ENCODE measurements at regions not wholly inside any gene's neighbourhood (a gene's known extent, or its start where the extent isn't known, plus 50 kb on each side); places are given as distances from the start of the nearest gene placed in this dataset.

DNA sequence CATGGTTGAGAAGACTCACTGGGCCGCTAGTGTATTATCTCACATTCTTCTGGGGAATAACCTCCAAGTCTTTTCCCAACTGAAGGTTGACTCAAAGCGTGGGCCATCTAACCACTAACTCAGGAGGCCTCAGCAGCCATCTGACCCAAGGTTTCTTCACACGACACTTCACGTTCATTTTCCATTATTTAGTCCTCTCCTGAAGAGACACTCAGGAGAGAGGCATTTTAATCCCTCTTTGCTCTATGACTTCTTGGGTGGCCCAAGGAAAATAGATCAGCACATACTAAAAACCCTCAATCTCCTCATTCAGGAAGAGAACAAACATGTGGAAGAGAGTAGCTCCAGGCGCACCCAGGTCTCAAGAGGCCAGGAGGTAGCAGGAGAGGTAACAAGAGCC is 252.8 kb upstream of the FOXF1 start (continued):
- no peak for TF ChIP-seq ZNF592 (IDR thresholded peaks at IDR 0.05)
- TF ChIP-seq, protein P1, sequence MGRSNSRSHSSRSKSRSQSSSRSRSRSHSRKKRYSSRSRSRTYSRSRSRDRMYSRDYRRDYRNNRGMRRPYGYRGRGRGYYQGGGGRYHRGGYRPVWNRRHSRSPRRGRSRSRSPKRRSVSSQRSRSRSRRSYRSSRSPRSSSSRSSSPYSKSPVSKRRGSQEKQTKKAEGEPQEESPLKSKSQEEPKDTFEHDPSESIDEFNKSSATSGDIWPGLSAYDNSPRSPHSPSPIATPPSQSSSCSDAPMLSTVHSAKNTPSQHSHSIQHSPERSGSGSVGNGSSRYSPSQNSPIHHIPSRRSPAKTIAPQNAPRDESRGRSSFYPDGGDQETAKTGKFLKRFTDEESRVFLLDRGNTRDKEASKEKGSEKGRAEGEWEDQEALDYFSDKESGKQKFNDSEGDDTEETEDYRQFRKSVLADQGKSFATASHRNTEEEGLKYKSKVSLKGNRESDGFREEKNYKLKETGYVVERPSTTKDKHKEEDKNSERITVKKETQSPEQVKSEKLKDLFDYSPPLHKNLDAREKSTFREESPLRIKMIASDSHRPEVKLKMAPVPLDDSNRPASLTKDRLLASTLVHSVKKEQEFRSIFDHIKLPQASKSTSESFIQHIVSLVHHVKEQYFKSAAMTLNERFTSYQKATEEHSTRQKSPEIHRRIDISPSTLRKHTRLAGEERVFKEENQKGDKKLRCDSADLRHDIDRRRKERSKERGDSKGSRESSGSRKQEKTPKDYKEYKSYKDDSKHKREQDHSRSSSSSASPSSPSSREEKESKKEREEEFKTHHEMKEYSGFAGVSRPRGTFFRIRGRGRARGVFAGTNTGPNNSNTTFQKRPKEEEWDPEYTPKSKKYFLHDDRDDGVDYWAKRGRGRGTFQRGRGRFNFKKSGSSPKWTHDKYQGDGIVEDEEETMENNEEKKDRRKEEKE (IDR thresholded peaks at IDR 0.05), result no peak

GRCh38 chr16:86258713-86259112 is 251.6 kb upstream of the FOXF1 start:
- no peaks in the 10 kb centered on the region for H3K36me3 ChIP-seq (ENCODE audit: control insufficient read depth in 2 of 2, insufficient read depth in 2 of 2, low read length in 1 of 2)
- no peaks in the 10 kb centered on the region for H3K79me2 ChIP-seq (ENCODE audit: control insufficient read depth, insufficient read depth, low read length)
- no peak for DNase-seq (ENCODE audit: low read depth, low spot score)
- intact Hi-C loops (cut with micrococcal nuclease; ENCODE audit: unreplicated experiment), result no loop called here
- no peak overlapping the region for H3K4me2 ChIP-seq (ENCODE audit: control insufficient read depth, insufficient read depth)
- ChIA-PET CTCF (no interaction called here), RAD21 (ENCODE audit: unreplicated experiment) (no interaction called here), SMC1A (ENCODE audit: uncharacterized antibody, unreplicated experiment) (no interaction called here), POLR2A (no interaction called here)
- H3K27ac ChIP-seq (ENCODE audit: control insufficient read depth, insufficient read depth), result no peak overlapping the region
- no peak for ATAC-seq
- H3K4me3 ChIP-seq, result no peak overlapping the region
- no peaks in the 10 kb centered on the region for H3K4me1 ChIP-seq (ENCODE audit: control insufficient read depth, insufficient read depth, low read length)
- no peak for FAIRE-seq
- WGBS (ENCODE audit: insufficient coverage, insufficient replicate concordance, low lambda C conversion rate, missing lambda C conversion rate), result 22% methylated on average over 3 of the region's 3 CpGs
- H3K27me3 ChIP-seq (replicated peaks in 1 of 2; ENCODE audit: control insufficient read depth in 2 of 2, insufficient read depth in 2 of 2, low read length in 1 of 2), result no peaks in the 10 kb centered on the region
- no peaks in the 10 kb centered on the region; the same call in 2 of the 3 replicates for H3K9me3 ChIP-seq (replicated peaks; ENCODE audit: control insufficient read depth, insufficient read depth, low read length)
- H2AFZ ChIP-seq (ENCODE audit: control insufficient read depth, low read depth, low read length), result no peak overlapping the region
- BruUV-seq (replicated peaks), result no TSS peak
- H3K9ac ChIP-seq (ENCODE audit: control insufficient read depth, insufficient read depth, low read length), result no peak overlapping the region
- in situ Hi-C loops (cut with MboI), result no loop called here
- no peaks in the 10 kb centered on the region for H4K20me1 ChIP-seq (ENCODE audit: control insufficient read depth, insufficient read depth)
- TF ChIP-seq ETV6 (conservative IDR thresholded peaks at IDR 0.05 in 1 of 2, IDR thresholded peaks at IDR 0.05 in 1 of 2; ENCODE audit: borderline replicate concordance in 1 of 2, low read depth in 1 of 2), result no peak
- TF ChIP-seq, protein P2, sequence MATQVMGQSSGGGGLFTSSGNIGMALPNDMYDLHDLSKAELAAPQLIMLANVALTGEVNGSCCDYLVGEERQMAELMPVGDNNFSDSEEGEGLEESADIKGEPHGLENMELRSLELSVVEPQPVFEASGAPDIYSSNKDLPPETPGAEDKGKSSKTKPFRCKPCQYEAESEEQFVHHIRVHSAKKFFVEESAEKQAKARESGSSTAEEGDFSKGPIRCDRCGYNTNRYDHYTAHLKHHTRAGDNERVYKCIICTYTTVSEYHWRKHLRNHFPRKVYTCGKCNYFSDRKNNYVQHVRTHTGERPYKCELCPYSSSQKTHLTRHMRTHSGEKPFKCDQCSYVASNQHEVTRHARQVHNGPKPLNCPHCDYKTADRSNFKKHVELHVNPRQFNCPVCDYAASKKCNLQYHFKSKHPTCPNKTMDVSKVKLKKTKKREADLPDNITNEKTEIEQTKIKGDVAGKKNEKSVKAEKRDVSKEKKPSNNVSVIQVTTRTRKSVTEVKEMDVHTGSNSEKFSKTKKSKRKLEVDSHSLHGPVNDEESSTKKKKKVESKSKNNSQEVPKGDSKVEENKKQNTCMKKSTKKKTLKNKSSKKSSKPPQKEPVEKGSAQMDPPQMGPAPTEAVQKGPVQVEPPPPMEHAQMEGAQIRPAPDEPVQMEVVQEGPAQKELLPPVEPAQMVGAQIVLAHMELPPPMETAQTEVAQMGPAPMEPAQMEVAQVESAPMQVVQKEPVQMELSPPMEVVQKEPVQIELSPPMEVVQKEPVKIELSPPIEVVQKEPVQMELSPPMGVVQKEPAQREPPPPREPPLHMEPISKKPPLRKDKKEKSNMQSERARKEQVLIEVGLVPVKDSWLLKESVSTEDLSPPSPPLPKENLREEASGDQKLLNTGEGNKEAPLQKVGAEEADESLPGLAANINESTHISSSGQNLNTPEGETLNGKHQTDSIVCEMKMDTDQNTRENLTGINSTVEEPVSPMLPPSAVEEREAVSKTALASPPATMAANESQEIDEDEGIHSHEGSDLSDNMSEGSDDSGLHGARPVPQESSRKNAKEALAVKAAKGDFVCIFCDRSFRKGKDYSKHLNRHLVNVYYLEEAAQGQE (IDR thresholded peaks at IDR 0.05; ENCODE audit: low read depth, low read length), result no peak
- TF ChIP-seq YBX1 (IDR thresholded peaks at IDR 0.05), result no peak
- TF ChIP-seq MEF2A (IDR thresholded peaks at IDR 0.05; ENCODE audit: insufficient read depth, low read depth, low read length), result no peak
- TF ChIP-seq CHD4 (IDR thresholded peaks at IDR 0.05), result no peak
- TF ChIP-seq IRF4 (IDR thresholded peaks at IDR 0.05; ENCODE audit: low read depth, low read length), result no peak
- no peak for TF ChIP-seq SUZ12 (IDR thresholded peaks at IDR 0.05; ENCODE audit: unreplicated experiment)
- TF ChIP-seq CHD2 (IDR thresholded peaks at IDR 0.05; ENCODE audit: borderline replicate concordance, low read depth, low read length), result no peak
- TF ChIP-seq, protein P3, sequence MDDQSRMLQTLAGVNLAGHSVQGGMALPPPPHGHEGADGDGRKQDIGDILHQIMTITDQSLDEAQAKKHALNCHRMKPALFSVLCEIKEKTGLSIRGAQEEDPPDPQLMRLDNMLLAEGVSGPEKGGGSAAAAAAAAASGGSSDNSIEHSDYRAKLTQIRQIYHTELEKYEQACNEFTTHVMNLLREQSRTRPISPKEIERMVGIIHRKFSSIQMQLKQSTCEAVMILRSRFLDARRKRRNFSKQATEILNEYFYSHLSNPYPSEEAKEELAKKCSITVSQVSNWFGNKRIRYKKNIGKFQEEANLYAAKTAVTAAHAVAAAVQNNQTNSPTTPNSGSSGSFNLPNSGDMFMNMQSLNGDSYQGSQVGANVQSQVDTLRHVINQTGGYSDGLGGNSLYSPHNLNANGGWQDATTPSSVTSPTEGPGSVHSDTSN (IDR thresholded peaks at IDR 0.05; ENCODE audit: insufficient replicate concordance, low read depth, low read length), result no peak

All from GM12878 (cell line).